ENCODE measurements at regions not wholly inside any gene's neighbourhood (a gene's known extent, or its start where the extent isn't known, plus 50 kb on each side); places are given as distances from the start of the nearest gene placed in this dataset.

- DNase-seq (ENCODE audit: low read depth), result no peak
Measured at GRCh38 chr1:200354243-200354642, 55.6 kb downstream of the ZNF281 start.

DNA sequence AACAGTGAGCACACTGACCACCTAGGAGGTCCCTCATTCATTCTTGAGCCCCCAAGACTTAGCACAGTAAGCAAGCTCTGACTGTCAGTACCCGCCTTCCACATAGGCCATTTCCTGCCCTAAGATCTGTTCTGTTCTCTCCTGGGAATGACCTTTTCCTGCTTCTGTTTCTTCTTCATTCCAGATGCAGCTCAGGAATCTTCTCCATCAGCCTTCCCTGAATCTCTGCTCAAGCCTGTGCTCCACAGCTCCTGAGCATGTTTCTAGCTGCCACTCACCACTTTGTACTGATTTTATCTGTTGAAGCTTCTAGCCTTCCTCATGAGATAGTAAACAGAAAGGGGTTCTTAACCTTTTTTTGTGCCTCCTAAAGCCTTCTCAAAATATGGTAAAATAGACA, 56.6 kb downstream of the ZNF281 start:
- DNase-seq (ENCODE audit: low read depth), result no peak

- peak; percentile 67 for DNase-seq (ENCODE audit: low read depth)
Measured at GRCh38 chr1:200351826-200352549, 57.8 kb downstream of the ZNF281 start.

DNA sequence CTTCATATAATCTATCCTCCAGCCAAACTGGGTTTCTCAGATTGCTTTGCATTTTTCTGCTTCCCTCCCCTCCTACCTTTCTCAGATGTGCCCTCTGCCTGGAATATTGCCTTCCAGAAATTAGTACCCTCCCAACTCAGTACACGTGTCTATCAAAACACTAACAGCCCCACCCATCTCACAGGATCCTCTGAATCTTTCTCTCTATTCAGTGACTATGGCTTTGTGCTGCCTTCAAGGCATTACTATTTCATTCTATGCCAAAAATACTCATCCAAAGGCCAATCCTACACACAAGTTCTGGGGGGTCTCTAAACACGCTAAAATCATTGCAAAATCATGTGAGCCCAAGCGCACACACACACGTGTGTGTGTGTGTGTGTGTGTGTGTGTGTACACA, 58.4 kb downstream of the ZNF281 start:
- no peak for DNase-seq (ENCODE audit: low read depth)

- no peak for DNase-seq (ENCODE audit: low read depth)
Measured at GRCh38 chr1:200346700-200347099, 63.1 kb downstream of the ZNF281 start.

DNA sequence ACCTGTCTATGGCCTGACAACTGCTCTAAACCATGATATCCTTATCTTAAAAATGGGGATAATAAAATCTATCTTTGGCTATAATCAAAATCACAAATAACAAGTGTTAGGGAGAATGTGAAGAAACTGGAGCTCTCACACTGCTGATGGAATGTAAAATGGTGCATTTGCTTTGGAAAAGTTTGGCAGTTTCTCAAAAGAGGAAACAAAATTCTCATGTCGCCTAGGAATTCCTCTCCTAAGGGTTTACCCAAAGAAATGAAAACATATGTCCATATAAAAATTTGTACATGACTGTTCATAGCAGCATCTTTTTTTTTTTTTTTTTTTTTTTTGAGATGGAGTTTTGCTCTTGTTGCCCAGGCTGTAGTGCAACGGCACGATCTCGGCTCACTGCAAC, 64.3 kb downstream of the ZNF281 start:
- DNase-seq (ENCODE audit: low read depth), result no peak

- no peak for DNase-seq (ENCODE audit: low read depth)
Measured at GRCh38 chr1:200343874-200344273, 66.0 kb downstream of the ZNF281 start.

DNA sequence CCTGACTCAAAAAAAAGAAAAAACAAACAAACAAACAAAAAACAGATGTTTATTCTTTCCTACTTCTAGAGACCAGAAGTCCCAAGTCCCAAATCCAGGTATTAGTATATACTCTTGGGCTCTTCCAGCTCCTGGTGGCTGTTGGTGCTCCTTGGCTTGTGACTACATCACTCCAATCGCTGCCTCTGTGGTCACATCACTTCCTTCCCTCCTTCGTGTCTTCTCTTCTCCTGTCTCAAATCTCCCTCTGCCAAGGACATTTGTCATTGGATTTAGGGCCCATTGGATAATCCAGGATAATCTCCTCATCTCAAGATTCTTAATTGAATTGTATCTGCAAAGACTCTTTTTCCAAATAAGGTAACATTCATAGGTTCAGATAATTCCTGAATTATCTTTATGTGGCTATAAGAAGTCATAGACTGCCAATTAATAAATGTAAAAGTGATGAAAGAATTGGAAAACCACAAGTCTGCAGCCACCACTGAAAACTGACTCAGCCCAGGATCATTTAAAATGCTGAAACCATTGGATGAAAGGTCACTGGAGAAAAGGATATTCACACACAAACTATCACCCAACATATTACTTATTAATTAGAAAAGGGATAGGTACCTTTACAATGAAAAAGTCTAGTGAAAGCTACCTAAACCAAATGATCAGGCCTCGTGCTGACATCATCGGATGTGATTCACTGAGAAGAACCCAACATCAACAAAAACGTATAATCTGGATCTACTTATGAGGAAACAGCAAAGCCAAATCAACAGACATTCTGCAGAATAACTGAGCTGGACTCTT, 67.1 kb downstream of the ZNF281 start:
- DNase-seq (ENCODE audit: low read depth), result no peak

DNA sequence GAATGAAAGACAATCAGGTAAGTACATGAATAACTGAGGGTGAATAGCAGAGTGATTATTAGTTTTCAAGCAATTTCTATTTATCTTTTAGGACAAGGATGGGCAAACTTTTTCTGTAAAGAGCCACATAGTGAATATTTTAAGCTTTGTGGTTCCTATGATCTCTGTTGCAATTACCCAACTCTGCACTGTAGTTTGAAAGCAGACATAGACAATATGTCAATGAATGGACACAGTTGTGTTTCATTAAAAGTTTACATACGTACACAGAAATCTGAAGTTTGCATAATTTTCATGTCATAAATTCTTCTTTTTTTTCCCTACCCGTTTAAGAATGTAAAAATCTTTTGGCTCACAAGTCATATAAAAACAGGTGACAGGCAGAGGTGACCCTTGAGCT, 71.4 kb downstream of the ZNF281 start:
- no peak for DNase-seq (ENCODE audit: low read depth)

- DNase-seq (ENCODE audit: low read depth), result no peak
Measured at GRCh38 chr1:200337831-200338230, 72.0 kb downstream of the ZNF281 start.

DNA sequence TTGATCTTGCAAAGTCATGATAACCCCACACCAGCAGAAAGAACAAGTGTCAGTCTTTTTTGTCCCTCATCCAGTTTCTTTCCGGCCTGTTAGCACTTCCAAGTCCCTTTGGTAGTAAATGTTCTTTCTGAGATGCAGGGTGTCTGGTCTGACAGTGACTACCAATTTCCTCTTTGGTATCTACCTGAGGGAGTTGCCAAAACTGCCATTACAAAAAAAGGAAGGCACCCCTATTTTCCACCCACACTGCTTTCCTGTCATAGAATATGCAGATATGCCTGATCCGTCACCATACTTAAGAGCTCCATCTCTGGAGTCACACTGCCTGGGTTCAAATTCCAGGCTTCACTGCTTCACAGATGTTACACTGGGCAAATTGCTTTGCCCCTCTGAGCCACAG, 72.4 kb downstream of the ZNF281 start:
- no peak for DNase-seq (ENCODE audit: low read depth)

DNA sequence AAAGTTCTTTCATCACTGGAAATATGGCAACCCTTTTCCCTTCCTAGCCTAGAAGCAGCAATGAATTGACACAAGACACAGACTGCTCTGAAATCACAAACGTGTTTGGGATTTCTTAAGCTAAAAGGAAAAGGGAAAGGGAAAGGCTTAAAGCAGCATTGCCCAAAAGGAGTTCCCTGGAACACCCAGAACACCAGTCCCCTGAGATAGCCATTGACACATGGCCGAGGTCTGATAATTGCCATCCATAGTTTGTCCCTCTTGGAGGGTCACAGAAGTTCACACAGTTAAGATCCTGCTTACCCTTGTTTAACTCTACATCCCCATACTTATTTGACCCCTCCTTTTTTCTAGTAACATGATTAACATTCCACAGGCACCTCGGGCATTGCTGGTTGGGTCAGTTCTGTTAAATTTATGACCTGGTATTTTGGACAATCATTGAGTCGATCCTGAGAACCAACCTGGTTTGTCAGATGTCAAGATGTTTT, 72.9 kb downstream of the ZNF281 start:
- no peak for DNase-seq (ENCODE audit: low read depth)

DNA sequence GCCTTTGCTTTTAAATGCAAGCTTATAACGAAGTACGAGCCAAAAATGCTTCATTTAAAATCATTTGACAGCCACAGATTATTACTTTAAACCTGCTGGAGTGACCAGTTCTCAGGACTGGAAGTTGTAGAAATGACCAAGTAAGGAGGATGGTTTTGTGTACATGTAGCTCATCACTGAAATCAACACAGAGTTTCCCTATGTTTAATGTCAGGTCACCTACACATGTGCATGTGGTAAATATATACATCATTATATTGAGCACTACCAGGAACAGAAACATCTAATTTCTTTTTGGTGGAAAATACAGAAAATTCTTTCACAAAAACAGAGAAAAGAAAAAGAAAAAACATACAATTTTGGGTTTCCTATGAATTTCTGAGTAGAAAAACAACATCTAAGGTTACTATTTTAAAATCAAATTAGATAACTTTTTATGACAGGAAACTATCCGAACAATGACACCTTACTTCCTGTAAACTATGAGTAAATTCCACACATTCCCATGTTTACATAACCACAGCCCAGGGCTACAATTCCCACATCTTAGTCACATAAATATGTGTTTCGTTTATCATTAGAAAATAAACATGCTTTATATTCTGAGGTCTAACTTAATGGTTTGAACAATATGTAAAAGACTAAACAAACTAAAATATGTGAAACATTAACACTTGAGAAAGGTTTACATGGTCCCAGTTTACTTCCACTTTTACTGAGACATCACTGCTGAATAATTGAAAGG, 73.6 kb downstream of the ZNF281 start:
- DNase-seq (ENCODE audit: low read depth), result no peak

DNA sequence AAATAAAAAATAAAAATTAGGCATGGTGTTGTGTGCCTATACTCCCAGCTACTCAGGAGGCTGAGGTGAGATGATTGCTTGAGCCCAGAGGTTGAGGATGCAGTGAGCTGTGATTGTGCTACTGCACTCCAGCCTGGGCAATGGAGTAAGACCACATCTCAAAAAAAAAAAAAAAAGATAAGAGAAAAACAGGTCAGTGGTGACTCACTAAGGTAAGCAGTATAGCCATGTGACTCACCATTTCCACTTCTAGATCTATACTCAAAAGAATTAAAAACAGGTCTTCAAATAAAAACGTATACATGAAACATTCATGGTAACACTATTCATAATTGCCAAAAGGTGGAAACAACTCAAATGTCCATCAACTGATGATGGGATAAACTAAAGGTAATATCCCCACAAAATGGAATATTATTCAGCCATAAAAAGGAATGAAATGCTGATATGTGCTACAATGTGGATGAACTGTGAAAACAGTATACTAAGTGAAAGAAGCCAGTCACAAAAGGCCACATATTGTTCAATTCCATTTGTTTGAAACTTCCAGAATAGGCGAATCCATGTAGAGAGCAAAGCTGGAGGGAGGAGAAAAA, 75.1 kb downstream of the ZNF281 start:
- no peak for DNase-seq (ENCODE audit: low read depth)

GRCh38 chr1:200333329-200333728, 76.5 kb downstream of the ZNF281 start:
- no peak for DNase-seq (ENCODE audit: low read depth)

DNA sequence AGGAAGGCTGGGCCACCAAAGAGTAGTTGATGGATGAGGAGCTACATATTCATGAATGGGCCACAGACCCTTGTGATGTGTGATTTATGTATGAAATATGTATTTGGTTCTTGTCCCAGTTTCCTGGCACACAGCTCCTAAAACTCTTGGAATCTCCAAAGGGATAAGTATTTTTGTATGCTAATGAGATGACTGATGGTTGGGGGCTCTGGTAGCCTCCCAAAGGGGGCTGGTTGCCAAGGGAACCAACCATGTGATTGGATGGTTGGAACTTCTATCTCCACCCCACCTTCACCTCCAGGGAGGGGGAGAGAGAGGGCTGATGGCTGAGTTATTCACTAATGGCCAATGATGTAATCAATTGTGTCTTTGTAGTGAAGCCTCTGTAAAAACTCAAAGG, 77.1 kb downstream of the ZNF281 start:
- DNase-seq (ENCODE audit: low read depth), result no peak

DNA sequence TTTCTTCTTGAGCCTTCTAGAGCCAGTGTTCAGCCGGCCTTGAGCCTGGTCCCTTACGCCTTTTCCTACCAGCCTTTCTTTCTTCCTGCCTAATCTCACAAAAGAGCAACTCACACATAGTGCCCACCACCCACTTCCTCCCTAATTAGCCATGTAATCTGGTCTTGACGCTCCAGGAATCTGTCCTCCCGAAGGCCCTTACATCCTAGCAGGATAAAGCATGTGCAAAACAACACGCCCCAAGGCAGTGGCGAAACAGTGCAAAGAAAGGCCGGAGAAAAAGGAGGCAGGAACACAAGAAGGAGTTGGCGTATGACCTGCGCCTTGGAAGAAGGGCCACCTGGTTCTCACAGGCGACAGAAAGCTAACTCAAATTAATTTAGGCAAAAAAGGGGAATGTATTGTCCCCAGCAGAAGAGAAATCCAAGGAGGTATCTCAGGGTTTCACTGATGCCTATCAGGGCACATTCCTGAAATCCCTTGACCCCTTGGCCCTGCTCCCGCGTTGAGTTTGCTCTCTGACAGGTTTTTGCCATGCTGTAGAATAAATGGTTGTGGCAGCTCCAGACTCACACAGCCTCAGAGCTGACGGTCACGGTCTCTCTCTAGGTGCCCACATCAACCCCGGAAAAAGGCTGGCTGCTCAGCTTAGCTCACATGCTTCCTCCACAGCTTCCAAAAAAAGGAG, 79.0 kb downstream of the ZNF281 start:
- no peak for DNase-seq (ENCODE audit: low read depth)

- no peak for DNase-seq (ENCODE audit: low read depth)
Measured at GRCh38 chr1:200329208-200329882, 80.5 kb downstream of the ZNF281 start.

- no peak for DNase-seq (ENCODE audit: low read depth)
Measured at GRCh38 chr1:200328379-200328778, 81.5 kb downstream of the ZNF281 start.

- DNase-seq (ENCODE audit: low read depth), result no peak
Measured at GRCh38 chr1:200323856-200324400, 85.9 kb downstream of the ZNF281 start.

- DNase-seq (ENCODE audit: low read depth), result no peak
Measured at GRCh38 chr1:200319148-200319547, 90.7 kb downstream of the ZNF281 start.

Measured in fibroblast of the conjunctiva (primary cell).